RKO (cell line): ENCODE measurements at regions not wholly inside any gene's neighbourhood (a gene's known extent, or its start where the extent isn't known, plus 50 kb on each side); places are given as distances from the start of the nearest gene placed in this dataset.

Experiments
- DNase-seq: peaks from one replicate; pipeline ENCODE4 v3.0.0-alpha.2; 2016; ENCODE audit warnings: low spot score

DNA sequence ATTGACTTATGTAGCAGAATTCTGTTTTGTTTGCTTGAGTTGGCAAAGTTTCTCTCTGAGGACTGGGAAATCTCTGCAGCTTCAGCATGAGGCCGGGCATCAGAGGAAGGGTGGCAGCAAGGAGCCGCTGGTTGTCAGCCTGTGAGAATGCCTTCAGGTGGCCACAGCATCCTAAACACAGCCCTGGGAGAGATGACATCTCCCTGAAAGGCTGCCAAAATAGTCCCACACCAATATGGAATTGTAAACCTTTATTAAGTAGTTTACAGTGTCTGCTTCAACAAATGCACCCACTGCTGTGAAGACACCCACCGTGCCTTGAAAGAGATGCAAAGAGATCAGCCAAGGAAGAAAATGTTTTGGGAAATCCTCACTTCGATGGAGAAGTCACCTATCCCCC is 609.7 kb upstream of the ARRDC4 start:
- DNase-seq = no peak

DNA sequence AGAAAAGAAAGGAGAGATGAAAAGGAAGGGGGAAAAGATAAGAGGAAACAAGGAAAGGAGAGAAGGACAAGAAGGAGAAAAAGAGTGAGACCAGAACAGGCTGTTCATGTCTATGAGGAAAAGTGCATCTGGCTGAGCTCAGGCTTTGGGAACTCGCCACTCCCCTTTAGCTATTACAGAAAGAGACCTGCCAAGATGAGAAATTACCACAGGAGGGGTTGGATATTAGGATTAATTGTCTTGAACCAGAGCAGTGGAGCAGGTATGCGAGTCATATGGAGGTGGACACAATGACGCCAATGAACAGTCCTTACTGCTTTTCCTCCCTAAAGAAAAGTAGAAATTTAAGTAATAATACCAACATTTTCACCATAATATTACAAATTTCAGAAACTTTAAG is 577.0 kb upstream of the ARRDC4 start:
- no peak for DNase-seq

DNA sequence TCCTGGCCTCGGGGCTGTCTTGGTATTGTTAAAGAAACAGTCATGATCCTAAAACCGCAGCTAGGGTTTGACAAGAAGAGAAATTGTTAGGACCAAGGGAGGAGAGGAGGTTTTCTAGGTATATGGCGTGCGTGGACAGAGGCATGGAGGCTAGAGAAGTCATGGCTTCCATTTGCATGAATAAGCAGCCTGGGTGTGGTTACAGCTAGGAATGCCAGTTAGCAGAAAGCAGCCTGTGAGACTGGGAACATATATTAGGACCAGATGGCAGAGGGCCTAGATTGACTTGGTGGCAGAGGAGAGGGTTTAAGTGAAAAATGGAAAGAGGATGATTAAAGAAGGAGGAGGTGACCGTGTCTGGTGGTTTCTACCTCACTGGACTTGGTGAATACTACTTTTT is 573.6 kb upstream of the ARRDC4 start:
- DNase-seq = no peak

DNA sequence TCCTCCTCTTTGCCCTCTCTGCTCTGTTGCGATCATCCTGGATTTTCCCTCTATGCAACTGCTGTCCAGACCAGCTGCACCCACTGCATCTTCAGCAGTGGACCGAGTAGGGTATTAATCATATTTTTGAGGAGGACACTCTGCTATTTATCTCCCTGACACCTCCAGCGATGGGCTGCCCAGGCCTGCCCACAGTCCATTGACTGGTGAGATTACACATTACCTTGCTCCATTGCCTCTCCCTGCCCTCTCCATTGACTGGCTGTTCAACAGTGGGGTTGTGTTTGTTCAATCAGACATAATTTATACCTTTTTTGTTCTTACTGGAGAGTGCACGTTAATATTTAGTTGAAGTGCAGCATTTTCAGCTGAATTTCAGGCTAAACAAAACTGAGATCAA is 559.3 kb upstream of the ARRDC4 start:
- DNase-seq = no peak

DNA sequence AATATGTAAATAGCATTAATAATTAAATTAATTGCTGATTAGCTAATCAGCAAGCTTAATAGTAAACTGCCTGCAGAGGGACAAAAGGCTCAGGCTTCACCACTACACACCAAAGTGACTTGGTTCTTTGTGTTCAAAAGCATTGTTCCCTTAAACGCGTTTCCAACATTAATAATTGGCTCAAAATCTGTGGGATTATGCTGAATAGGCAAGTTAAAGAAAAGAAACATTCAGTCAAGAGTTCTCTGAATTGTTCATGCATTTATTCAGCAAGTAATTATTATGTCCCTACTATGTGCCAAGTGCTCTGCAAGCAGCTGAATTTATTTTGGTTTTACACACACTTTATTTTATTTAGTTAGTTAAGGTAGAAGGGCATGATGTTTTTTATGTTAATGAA is 558.5 kb upstream of the ARRDC4 start:
- DNase-seq = no peak

DNA sequence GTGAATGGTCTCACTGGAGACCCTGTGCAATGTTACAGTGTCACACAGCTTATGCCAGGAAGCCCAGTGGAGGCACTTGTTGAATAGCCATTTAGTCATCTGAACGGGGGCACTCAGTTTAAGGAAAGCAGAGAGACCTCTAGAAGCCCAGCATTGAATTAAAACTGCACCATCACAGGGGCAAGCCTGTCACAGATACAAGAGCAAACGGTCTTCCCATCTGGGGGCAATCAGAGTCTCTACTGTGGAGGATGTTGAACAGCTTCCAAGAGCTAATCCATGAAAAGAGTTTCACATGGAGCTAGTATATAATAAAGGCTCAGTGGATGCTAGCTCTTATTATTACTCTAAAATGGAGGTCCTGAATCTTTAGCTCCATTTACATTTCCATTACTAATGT is 553.7 kb upstream of the ARRDC4 start:
- no peak for DNase-seq

DNA sequence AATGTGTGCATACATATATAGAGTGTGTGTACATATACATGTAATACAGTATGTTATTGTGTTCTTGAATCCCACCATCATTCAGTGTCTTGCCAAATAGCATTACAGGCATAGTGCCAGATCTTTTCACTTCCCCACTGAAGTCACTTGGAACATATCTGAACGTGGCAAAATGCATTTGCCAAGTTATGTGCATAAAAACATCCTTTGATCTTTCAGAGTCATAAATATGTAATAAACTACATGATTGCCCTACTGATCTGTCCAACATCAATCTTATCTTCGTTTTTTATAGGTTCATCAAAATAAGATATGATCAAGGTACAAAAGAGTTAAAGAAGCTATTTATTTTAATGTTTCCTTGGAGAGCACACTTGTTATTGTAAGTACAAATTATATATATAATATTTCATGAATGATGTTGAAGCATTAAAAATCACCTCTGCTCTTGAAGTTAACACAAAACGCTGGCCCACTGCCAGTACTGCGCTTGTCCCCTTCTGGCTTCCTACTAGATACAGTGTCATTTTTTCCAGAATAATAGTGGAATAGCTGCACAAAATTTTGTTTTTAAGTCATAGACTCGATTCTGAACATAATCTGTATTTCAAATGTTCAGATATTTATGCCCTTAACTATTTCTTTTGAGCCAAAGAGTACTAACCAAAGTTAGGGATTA is 549.5 kb upstream of the ARRDC4 start:
- DNase-seq = no peak

DNA sequence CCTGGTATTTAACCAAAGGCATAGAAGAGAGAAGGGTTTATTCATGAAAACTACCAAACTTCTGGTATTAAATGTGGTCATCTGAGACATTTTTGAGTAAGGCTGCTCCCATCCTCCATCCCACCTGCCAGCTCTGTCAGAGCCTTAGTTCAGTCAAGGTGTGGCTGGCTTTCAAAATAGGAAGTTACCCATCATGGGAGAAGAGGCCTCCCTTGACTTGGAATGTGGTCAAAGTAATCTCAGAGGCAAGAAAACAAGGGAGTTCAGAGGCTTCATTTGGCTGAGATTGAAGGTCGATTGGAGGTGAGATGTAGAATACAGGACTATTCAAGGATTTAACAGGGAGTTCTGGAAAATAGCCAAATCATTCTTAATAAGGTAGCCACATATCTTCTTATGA is 540.4 kb upstream of the ARRDC4 start:
- no peak for DNase-seq

DNA sequence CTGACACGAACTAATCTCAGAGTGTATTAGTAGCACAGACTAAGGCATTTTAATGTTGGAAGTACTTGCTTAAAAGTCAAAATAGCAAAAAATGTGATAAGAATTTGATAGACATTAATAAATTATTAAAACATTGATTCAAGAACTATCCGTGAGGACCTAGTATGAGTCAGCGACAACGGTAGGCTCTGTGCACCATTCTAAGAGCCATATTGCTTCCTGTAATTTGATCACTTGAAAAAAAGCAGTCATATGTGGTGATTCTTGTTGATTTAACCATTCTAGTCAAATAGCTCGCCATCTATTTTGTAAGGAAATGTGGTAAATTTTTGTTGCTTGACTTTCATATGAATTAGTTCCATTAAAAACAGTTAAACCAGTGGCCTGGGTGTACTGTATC is 534.9 kb upstream of the ARRDC4 start:
- DNase-seq = no peak

DNA sequence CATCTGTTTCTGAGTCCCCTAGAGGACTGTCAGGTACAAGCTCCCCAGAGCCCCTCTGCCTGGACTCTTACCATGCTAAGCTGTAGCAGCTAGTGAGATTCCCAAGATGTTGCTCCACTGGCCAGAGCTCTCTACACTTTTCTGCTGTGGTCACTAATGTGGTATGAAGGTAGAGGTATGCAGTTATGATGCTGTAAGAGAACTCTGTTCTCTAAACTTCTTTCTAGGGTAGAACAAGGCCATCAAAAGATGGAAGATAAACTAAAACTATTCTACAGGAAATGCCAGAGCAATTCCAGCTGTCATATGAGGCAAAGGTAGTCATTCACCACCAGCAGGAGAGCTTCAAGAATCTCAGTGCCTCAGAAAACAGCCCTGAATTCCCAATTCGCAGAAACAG is 517.4 kb upstream of the ARRDC4 start:
- no peak for DNase-seq

DNA sequence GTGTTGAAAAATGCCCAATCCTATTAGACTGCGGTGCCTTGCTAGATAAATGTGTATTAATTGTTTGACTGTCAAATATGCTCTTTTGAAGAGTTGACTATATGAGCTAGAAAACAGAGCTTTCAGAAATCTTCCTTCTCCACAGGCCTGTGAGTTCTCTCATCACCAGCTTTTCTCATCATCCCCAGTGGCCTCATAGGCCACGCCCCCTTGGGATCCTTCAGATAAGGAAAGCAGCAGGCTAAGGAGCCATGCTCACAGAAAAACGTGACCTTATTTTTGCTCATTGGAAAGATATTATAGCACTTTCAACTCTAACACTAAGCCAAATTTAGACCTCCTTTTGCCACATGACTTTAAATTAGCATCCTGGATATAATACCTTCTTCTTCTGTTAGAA is 514.4 kb upstream of the ARRDC4 start:
- DNase-seq = no peak

DNA sequence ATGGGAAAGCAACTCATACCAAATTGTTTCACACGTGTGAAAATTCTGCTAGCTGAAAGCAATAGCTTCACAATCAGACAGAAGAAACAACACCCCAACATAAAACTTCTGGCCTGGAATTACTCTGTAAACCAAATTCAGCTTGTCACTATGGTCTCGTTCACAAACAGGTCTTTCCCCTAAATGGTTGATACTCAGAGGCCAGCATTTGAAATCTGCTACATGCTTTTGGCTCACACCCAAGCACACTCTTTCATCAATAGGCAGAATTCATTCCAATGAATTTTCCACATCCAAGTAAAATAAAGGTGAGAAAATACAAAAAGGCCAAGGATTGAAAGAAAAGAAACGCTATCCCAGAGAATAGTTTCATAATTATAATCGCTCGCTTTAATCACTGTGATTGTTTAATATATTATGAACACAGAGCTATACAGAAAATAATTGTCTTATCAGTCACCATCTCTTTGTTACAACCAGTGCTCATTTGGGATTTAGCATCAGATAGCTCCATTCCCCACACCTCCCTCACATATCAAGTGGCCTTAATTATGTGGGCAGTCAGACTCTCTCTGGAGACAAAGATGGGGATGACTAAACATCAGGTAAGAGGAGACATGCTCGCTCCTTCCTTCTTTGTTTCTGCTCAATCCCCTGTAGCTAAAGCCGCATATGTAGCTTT is 503.8 kb upstream of the ARRDC4 start:
- DNase-seq = no peak

DNA sequence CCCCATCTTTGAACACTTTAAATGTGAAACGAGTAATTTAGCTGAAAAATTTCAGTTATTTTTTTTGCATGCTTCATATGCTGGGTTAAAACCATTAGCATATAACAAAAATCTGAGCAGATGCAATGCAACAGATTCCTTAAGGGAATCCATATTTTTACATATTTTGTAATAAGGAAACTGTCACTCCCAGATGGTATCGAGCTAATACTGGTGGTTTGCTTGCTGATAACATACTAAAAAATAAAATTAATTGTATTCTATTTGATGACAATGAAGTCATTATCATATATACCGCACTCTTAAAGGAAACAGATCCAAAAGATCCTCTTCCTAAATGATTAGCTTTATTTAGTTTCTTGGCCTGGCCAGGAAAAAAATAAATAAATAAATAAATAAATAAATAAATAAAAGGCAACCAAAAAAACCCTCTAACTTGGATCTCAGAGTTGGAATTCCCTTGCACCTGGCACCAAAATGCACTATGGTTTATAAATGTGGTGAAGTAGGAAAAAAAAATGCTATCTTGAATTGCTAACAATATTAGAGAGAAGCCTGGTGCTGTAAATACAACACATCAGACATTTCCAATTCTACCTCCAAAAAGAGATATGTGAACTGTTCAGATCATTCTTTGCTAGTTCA is 503.2 kb upstream of the ARRDC4 start:
- no peak for DNase-seq

DNA sequence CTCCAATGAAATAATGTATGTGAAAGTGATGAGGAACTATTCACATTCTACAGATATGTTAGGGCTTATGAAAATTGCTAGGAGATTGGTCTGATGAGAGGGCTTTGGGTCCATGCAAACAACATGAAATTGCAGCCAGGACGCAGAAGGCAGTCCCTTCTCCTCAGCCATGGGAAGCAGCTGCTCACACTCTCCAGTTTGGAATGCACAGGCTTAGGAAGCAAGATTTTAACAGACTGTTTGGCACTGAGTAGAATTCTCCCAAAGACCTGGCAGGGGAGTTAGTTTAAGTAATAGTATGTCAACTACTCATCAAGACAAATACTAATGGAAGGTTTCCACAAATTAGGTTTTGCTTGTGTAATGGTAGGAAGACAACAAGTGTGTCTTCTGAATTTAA is 500.7 kb upstream of the ARRDC4 start:
- DNase-seq = no peak

DNA sequence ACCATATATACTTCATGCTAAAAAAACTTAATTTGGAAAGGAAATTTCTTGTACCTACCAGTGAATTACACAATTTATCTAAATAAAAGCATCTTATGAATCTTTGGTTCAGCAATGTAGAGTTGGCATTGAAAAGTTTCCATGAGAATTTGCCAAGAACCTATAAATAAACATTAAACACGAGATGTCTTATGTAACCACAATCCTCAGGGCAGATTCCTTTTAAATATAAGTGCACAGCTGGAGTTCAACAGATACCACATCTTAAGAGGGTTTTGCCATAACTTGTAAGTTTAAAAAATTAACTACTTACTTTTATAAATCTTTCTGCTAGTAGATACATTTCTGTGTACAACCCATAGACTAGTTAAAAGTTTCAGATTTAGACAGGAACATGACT is 499.3 kb upstream of the ARRDC4 start:
- no peak for DNase-seq

DNA sequence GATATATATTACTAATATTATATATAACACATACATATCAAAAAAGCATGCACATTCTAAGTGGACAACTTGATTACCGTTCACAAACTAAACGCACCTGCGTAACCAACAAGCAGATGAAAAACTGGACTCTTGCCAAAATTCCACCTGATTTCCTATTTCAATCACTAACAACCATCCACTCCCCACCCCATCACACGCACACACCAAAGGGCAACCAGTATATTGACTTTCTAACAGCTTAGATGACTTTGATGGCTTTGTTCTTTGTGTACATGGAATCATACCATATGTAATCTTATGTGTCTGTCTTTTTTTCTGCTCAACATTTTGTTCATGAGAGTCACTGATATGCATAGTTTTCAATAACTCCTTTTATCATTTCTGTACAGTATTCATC is 496.8 kb upstream of the ARRDC4 start:
- no peak for DNase-seq

DNA sequence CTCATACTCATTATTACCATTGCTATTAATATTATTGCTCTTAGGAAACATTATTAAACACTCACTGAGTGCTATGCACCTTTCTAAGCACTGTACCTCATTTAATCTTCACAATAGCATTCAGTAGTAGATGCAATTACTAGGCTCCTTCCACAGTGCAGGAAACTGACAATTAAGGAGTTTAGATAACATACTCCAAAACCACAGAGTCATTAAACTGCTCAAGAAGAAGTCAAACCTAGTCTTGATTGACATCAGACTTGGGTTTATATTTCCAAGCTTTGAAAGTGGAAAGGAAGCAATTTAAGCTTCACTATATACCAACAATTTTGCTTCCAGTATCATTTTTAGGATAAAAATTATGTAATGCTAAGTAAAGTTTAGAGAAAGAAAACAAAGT is 490.1 kb upstream of the ARRDC4 start:
- no peak for DNase-seq

DNA sequence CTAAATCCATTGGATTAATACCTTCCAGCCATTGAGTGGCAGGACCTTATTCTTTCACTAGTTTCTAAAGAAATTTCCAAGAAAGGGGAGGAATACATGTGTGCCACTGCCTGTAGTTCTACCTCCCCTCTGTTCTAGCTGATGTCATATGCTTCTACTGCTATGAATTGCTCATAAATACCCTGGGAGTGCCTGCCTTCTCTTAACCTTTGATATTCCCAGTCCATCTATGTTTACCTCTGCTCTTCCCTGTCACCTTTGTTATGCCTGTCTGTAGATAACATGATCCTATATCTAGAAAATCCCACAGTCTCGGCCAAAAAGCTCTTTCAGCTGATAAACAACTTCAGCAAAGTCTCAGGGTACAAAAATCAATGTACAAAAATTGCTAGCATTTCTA is 486.9 kb upstream of the ARRDC4 start:
- DNase-seq = no peak

DNA sequence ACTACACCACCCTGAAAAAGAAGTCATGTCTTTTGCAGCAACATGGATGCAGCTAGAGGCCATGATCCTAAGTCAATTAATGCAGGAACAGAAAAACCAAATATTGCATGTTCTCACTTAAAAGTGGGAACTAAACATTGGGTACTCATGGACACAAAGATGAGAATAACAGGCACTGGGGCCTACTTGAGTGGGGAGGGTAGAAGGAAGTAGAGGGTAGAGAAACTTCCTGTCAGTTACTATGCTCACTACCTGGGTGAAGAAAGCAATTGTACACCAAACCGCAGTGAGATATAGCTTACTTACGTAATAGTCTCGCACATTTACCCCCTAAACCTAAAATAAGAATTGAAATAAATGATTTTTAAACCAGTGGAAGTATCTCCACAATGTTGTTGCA is 480.5 kb upstream of the ARRDC4 start:
- DNase-seq = no peak

DNA sequence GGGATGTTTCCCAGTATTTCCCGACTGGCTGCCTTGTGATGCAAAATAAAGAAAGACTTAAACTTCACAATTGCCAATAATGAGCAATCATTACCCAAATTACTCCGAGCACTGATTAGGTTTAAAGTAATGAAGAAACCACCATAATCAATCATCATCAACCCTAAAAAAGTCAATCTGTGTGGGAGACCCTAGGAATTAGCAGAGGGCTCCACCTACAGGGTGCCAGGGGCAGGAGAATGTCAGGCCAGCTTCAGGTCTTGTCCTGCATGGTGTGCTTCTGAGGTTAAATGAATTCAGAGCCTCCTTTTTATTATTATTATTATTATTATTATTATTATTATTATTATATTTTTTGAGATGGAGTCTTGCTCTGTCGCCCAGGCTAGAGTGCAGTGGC is 478.0 kb upstream of the ARRDC4 start:
- DNase-seq = no peak

DNA sequence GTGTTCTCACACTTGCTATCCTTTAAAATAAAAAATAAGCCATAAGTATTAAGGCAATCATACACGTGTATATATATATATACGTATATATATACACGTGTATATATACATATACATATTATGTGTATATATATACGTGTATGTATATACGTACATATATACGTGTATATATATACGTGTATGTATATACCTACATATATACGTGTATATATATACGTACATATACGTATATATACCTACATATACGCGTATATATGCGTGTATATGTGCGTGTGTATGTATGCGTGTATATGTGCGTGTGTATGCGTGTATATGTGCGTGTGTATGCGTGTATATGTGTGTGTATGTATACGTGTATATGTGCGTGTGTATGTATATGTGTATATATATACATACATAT is 477.3 kb upstream of the ARRDC4 start:
- no peak for DNase-seq

DNA sequence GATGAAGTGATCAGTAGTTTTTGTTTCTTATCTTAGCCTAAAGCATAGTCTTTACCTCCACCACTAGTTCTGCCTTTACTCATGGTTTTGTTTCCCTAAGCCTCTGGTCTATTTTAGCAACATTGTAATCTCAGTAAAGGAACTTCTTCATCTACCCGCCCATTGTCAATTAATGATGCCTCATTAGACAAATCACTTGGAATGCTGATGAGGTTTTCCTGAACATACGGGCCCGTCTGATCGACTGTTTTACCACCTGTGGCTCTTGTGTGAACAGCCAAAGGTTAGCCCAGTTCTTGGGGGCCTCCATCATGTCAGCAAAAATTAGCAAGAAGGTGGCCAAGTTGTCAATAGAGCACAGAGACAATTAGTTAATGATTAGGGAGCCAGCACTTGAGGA is 470.1 kb upstream of the ARRDC4 start:
- DNase-seq = no peak

DNA sequence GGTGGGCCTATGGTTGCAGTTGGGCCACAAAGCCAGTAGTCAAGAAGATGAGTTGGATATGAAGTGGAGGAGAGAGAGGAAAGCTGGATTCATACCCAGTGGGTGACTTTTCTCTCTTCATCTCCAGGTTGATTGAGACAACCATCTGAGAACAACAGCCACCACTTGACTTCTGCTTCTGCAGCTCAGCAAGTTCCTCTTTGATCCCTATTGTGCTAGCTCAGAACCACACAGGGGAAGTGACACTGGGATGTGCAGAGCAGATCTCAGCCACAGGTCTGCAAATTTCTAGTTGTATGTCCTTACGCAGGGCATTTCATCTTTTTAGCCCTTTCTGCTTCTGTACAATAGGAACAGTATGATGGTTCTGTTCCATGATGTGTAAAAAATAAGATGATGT is 459.2 kb upstream of the ARRDC4 start:
- no peak for DNase-seq

DNA sequence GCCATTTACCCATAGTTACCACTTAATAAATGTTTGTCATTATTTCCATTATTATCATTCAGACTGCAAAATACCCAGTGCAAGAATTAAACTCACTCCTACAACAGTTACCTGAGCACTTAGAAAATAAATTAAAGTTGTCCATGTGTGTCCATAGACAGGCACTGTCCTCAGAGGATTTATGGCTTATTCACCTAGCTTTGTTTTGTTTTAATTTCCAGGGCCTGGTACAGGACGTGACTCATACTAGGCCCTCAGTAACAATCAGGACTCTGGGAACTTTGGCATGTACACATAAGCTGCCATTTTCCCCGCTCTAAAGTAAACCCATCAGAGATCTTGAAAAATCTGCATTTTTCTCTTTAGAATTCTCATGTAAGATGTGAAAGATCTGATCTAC is 458.5 kb upstream of the ARRDC4 start:
- no peak for DNase-seq
